ENCODE measurements at regions not wholly inside any gene's neighbourhood (a gene's known extent, or its start where the extent isn't known, plus 50 kb on each side); places are given as distances from the start of the nearest gene placed in this dataset.

DNA sequence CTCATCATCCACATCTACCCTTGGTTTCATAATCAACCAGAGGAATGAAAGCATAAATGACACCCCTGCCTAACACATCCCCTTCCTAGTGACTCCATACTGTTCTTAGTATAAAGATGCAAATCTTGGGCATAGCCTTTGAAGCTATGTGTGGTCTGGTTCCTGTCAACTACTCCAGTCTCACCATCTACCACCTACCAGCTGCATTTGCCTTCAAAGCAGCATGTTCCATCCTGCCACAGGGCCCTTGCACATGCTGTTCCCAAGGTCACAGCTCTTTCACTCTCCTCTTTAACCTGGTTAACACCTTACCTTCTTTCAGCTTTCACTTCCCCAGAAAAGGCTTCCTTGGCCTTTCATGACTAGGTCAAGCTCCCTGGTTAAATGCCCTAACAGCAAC is 62.3 kb upstream of the ARHGEF3 start:
- no peak overlapping the region for H3K4me3 ChIP-seq
- DNase-seq = no peak
- no peaks in the 10 kb centered on the region for H3K9me3 ChIP-seq
- no peak overlapping the region for H3K27ac ChIP-seq
- no peaks in the 10 kb centered on the region for H3K27me3 ChIP-seq
- no peak for ATAC-seq
- H3K36me3 ChIP-seq = no peaks in the 10 kb centered on the region
- TF ChIP-seq, protein P1, sequence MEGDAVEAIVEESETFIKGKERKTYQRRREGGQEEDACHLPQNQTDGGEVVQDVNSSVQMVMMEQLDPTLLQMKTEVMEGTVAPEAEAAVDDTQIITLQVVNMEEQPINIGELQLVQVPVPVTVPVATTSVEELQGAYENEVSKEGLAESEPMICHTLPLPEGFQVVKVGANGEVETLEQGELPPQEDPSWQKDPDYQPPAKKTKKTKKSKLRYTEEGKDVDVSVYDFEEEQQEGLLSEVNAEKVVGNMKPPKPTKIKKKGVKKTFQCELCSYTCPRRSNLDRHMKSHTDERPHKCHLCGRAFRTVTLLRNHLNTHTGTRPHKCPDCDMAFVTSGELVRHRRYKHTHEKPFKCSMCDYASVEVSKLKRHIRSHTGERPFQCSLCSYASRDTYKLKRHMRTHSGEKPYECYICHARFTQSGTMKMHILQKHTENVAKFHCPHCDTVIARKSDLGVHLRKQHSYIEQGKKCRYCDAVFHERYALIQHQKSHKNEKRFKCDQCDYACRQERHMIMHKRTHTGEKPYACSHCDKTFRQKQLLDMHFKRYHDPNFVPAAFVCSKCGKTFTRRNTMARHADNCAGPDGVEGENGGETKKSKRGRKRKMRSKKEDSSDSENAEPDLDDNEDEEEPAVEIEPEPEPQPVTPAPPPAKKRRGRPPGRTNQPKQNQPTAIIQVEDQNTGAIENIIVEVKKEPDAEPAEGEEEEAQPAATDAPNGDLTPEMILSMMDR (IDR thresholded peaks at IDR 0.05) = no peak
- intact Hi-C loops (cut with DNase I) = no loop called here
- no peaks in the 10 kb centered on the region for H3K4me1 ChIP-seq

DNA sequence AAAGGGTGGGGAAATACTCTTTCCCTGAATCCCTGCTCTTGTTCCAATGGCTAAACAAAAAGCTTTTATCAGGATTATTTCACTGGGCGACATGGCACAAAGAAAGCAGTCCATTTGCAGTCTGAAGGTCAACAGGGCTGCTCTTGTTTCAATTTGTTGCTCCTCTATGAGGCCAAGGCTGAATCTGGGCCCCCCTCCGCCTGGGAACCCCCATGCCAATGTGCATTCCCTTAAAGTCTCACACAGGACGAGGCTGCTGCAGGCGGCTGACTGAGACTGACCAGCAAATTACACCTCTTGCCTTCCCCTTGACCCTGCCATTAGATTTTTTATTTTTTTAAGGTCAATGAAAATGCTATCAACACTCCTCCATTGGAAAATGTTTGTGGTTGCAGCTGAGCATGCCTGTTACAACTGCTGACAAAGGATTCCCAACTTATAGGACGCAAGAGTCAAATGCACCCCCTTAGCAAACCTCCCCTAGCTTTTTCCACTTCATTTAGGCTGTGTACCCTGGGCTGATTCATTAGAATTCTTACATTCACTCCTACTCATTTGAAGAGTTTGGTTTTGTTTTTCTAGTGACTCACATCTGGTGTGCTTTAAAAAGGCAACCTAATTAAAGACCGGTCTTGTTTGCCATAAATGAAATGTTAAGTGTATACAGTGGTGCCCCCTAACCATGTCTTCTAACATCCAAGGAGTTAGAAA is 60.8 kb upstream of the ARHGEF3 start:
- H3K27me3 ChIP-seq = no peaks in the 10 kb centered on the region
- TF ChIP-seq, protein P1 (IDR thresholded peaks at IDR 0.05) = no peak
- H3K9me3 ChIP-seq = no peaks in the 10 kb centered on the region
- H3K4me3 ChIP-seq = no peak overlapping the region
- DNase-seq (no peak), ATAC-seq (no peak)
- no peaks in the 10 kb centered on the region for H3K4me1 ChIP-seq
- no peak overlapping the region for H3K27ac ChIP-seq
- intact Hi-C loops (cut with DNase I) = no loop called here
- H3K36me3 ChIP-seq = no peaks in the 10 kb centered on the region

DNA sequence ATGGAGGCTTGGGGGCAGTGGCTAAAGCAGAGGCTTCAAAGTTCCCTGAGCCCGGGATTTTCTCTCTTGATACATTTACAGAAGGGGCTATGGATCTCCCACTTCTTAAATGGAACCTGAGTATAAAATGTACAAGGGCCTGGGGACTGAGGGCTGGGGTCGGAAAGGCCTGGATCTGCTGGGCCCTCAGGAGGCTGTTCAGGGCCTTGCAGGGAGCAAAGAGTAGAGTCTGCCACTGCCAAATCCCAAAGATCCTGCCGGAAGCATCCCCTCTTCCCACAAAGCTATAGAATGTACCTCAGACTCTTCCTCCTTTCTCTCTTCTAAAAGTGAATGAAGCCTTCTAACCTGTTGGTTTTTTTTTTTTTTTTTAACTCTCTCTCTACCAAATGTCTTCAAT is 59.8 kb upstream of the ARHGEF3 start:
- Histone ChIP-seq H3K27ac (no peak overlapping the region), H3K36me3 (no peaks in the 10 kb centered on the region), H3K9me3 (no peaks in the 10 kb centered on the region), H3K4me3 (no peak overlapping the region), H3K27me3 (no peaks in the 10 kb centered on the region), H3K4me1 (no peaks in the 10 kb centered on the region)
- intact Hi-C loops (cut with DNase I) = no loop called here
- TF ChIP-seq, protein P1 (IDR thresholded peaks at IDR 0.05) = no peak
- ATAC-seq (no peak), DNase-seq (no peak)

DNA sequence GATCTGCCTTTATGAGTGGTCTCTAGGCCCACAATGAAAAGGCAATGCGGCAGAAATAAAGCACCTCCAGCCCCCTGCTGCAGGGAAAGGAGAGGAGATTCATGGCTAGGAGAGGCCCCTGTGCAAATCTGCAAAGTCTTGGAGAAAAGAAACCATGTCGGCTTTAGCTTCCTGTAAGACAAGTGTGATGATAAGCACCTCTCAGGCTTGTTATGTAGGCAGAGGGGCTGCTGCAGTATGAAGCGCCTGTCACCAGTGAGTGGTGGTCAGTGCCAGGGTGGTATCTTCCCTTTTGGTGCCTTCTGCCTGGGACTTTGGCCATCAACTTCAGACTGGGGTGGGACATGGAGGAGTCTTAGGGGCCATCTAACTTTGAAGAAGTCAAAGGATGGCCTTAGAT is 59.2 kb upstream of the ARHGEF3 start:
- no peaks in the 10 kb centered on the region for H3K4me1 ChIP-seq
- ATAC-seq (no peak), DNase-seq (no peak)
- no peaks in the 10 kb centered on the region for H3K36me3 ChIP-seq
- no peaks in the 10 kb centered on the region for H3K9me3 ChIP-seq
- H3K27me3 ChIP-seq = no peaks in the 10 kb centered on the region
- H3K27ac ChIP-seq = no peak overlapping the region
- intact Hi-C loops (cut with DNase I) = no loop called here
- no peak overlapping the region for H3K4me3 ChIP-seq
- TF ChIP-seq, protein P1 (IDR thresholded peaks at IDR 0.05) = no peak

DNA sequence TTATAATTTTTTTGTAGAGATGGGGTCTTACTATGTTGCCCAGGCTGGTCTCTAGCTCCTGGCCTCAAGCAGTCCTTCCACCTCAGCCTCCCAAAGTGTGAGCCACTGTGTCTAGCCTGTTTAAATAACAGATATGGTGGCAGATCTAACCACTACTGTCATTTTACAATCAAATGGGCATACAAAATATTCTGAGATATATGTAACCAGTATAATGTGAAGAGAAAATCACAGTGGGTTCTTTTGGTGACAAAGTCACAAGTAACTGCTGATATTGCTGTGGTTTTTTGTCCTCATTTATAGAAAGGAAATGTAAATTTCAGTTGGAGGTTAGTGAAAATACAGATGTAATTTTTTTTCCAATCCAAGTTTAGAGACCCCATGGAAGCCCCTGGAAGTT is 58.6 kb upstream of the ARHGEF3 start:
- Histone ChIP-seq H3K27ac (no peak overlapping the region), H3K9me3 (no peaks in the 10 kb centered on the region), H3K4me1 (no peaks in the 10 kb centered on the region), H3K4me3 (no peak overlapping the region), H3K27me3 (no peaks in the 10 kb centered on the region), H3K36me3 (no peaks in the 10 kb centered on the region)
- no peak for ATAC-seq
- intact Hi-C loops (cut with DNase I) = no loop called here
- TF ChIP-seq, protein P1 (IDR thresholded peaks at IDR 0.05) = no peak
- DNase-seq = no peak

DNA sequence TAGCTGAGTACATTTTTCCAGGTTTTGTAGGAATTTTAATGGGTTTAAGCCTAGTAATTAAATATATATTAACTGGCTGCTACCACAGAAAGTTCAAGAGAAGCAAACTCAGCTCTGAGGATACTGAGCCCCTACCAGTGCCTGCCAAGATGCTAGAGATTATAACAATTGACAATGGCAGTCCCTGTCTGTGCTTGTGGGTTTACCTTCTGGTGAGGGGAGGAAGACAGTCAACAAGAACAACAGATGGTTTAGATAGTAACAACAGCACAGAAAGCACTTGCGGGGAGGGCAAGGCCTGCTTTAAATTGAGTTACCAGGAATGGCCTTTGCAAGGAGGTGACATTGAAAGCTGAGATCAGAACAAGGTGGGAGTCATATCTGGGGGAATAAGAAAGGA is 56.6 kb upstream of the ARHGEF3 start:
- TF ChIP-seq, protein P1 (IDR thresholded peaks at IDR 0.05) = no peak

More for the DNA sequence above, 56.6 kb upstream of the ARHGEF3 start:
- no peaks in the 10 kb centered on the region for H3K4me1 ChIP-seq
- DNase-seq (no peak), ATAC-seq (no peak)
- H3K27me3 ChIP-seq = no peaks in the 10 kb centered on the region
- intact Hi-C loops (cut with DNase I) = no loop called here
- no peak overlapping the region for H3K27ac ChIP-seq
- no peak overlapping the region for H3K4me3 ChIP-seq
- H3K36me3 ChIP-seq = no peaks in the 10 kb centered on the region
- no peaks in the 10 kb centered on the region for H3K9me3 ChIP-seq
